ENCODE measurements at regions not wholly inside any gene's neighbourhood (a gene's known extent, or its start where the extent isn't known, plus 50 kb on each side); places are given as distances from the start of the nearest gene placed in this dataset.
A peak's percentile ranks its signal among the peaks of the same experiment; 100 is the strongest.

GRCh38 chr12:107990325-107990724 is 138.8 kb upstream of the WSCD2 start:
- TF ChIP-seq, protein P1, sequence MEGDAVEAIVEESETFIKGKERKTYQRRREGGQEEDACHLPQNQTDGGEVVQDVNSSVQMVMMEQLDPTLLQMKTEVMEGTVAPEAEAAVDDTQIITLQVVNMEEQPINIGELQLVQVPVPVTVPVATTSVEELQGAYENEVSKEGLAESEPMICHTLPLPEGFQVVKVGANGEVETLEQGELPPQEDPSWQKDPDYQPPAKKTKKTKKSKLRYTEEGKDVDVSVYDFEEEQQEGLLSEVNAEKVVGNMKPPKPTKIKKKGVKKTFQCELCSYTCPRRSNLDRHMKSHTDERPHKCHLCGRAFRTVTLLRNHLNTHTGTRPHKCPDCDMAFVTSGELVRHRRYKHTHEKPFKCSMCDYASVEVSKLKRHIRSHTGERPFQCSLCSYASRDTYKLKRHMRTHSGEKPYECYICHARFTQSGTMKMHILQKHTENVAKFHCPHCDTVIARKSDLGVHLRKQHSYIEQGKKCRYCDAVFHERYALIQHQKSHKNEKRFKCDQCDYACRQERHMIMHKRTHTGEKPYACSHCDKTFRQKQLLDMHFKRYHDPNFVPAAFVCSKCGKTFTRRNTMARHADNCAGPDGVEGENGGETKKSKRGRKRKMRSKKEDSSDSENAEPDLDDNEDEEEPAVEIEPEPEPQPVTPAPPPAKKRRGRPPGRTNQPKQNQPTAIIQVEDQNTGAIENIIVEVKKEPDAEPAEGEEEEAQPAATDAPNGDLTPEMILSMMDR (IDR thresholded peaks at IDR 0.05) = peak; percentile 70
- TF ChIP-seq EZH2 (IDR thresholded peaks at IDR 0.05) = no peak
- no peak for TF ChIP-seq EZH2phosphoT487 (IDR thresholded peaks at IDR 0.05)
